ENCODE measurements at regions not wholly inside any gene's neighbourhood (a gene's known extent, or its start where the extent isn't known, plus 50 kb on each side); places are given as distances from the start of the nearest gene placed in this dataset.

DNA sequence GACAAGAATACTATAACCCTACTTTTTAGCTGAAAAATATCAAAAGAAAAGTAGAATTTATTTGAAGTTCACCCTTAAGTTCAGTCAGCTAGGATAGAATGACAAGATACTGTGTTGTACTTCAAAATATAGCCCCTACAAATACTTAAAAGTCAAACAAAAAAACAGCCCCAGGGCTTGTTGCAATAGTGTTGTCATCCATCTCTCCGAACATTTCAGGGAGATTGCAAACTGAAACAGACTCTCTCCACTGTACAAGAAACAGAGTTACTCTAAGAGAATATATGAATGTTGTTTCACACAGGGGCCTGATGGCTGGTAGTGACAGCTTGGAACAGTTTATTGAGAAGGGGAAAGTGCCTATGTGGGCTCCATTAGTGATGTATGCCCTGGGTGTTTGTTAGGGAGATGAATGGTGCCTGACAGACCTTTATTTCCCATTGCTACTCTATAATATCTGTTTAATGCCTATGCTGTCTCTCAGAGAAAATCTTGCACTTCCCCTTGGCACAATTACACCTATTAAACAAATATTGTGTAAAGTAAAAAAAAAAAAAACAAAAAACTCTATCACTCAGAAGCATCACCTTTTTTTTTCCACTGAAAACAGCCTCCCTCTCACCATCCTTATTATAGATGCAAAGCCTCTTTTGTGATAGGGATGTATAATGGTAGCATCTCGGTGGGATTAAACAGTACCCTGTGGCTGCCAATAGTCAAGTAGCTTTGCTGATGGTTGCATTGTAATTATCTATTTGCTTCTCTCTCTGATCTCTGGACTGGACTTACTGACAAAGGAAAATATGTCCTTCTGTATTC, 506.3 kb upstream of the LUZP2 start:
- peaks cover 0 to 3% of the 10 kb centered on the region in 2 donors for H3K36me3 Mint-ChIP-seq (ENCODE audit: insufficient read depth in 2 of 2)
- H3K27me3 Mint-ChIP-seq (ENCODE audit: low read depth), result no peaks in the 10 kb centered on the region
- H3K4me3 Mint-ChIP-seq, result no peak overlapping the region
- H3K27ac Mint-ChIP-seq, result no peak overlapping the region
- DNase-seq (no peak), ATAC-seq (replicated peaks in 1 of 2) (no peak)
- peaks cover 13 to 15% of the 10 kb centered on the region in 2 donors for H3K9me3 Mint-ChIP-seq
- no peaks in the 10 kb centered on the region for H3K4me1 Mint-ChIP-seq (ENCODE audit: low read depth)

DNA sequence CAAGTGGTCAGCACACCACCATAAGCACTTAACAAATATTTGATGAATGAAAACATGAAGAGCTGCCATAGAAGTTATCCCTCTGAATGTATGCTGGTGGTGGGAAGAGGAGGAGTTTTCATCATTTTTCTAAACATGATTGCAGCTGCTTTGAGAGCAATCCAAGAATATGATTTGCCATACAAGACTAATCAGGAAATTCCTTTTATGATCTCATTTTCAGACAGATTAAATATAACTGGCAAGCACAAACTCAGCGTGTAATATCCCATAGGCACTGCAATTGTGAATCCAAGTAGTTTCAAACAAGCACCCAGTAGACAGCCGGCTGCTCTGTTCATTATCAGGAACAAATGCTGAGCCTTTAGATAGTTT, 505.7 kb upstream of the LUZP2 start:
- H3K4me1 Mint-ChIP-seq (ENCODE audit: low read depth), result no peaks in the 10 kb centered on the region
- H3K9me3 Mint-ChIP-seq, result peaks cover 12 to 13% of the 10 kb centered on the region in 2 donors
- no peak for DNase-seq
- peaks cover 0 to 5% of the 10 kb centered on the region in 2 donors for H3K36me3 Mint-ChIP-seq (ENCODE audit: insufficient read depth in 2 of 2)
- no peak overlapping the region for H3K4me3 Mint-ChIP-seq
- H3K27ac Mint-ChIP-seq, result no peak overlapping the region
- no peak for ATAC-seq (replicated peaks in 1 of 2)
- no peaks in the 10 kb centered on the region for H3K27me3 Mint-ChIP-seq (ENCODE audit: low read depth)

DNA sequence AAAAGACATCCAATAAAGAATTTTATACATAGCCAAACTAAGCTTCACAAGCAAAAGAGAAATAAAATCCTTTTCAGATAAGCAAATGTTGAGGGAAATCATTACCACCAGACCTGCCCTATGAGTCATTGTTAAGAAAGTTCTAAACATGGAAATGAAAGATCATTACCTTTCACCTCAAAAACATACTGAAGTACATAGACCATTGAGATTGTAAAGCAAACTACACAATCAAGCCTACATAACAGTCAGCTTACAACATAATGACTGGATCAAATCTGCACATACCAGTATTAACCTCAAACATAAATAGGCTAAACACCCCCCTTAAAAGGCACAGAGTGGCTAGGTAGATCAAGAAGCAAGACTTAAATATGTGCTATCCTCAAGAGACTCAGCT, 501.0 kb upstream of the LUZP2 start:
- H3K36me3 Mint-ChIP-seq (ENCODE audit: insufficient read depth in 2 of 2), result peaks cover 0 to 5% of the 10 kb centered on the region in 2 donors

DNA sequence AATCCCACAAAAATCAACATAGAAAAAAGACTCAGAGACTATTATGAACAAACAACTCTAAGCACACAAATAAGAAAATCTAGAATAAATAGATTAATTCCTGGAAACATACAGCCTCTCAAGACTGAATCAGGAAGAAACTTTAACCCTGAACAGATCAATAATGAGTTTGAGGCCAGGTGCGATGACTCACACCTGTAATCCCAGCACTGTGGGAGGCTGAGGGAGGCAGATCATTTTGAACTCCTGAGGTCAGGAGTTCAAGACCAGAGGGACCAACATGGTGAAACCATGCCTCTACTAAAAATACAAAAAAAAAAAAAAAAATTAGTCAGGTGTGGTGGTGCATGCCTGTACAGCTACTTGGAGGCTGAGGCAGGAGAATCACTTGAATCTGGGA, 499.5 kb upstream of the LUZP2 start:
- no peaks in the 10 kb centered on the region for H3K4me1 Mint-ChIP-seq (ENCODE audit: low read depth)
- H3K4me3 Mint-ChIP-seq, result no peak overlapping the region
- peaks cover 12 to 15% of the 10 kb centered on the region in 2 donors for H3K9me3 Mint-ChIP-seq
- H3K27ac Mint-ChIP-seq, result no peak overlapping the region
- no peaks in the 10 kb centered on the region for H3K27me3 Mint-ChIP-seq (ENCODE audit: low read depth)
- ATAC-seq (replicated peaks in 1 of 2), result no peak
- DNase-seq, result no peak
- H3K36me3 Mint-ChIP-seq (ENCODE audit: insufficient read depth in 2 of 2), result peaks cover 4 to 5% of the 10 kb centered on the region in 2 donors

More for the DNA sequence above, 501.0 kb upstream of the LUZP2 start:
- ATAC-seq (replicated peaks in 1 of 2) (no peak), DNase-seq (no peak)
- Mint-ChIP-seq H3K27ac (no peak overlapping the region), H3K4me3 (no peak overlapping the region), H3K9me3 (peaks cover 11 to 16% of the 10 kb centered on the region in 2 donors), H3K27me3 (ENCODE audit: low read depth) (no peaks in the 10 kb centered on the region), H3K4me1 (ENCODE audit: low read depth) (no peaks in the 10 kb centered on the region)

DNA sequence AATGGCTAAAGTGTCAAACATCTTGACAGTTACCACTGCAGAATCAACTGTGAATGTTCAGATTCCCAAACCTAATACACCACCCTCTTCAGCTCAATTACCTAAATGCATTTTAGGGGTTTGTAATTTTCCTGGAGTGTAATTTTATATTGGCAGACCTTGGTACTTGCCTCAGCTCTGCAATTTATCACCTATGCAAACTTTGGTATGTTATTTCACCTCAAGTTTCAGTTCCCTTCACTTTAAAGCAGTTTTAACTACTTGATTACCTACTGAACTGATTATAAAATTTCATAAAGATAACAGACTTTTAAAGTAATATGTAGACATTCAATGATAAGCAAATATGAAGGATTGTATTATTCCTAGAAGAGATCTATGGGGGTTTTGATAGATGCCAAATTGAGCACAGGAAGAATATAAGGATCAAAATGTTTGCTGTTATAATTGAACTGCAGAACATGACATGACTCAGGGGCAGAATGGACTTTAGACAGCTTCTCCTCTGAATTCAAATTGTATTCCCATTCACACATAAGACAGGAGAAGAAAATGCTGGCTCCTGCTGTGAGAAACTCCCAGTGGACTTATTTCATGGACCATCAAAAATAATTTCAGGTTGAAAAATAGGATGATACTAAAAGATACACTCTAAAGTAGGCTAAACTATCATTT, 491.5 kb upstream of the LUZP2 start:
- Mint-ChIP-seq H3K9me3 (peaks cover 6 to 11% of the 10 kb centered on the region in 2 donors), H3K36me3 (ENCODE audit: insufficient read depth in 2 of 2) (peaks cover 0 to 4% of the 10 kb centered on the region in 2 donors), H3K4me3 (no peak overlapping the region), H3K27me3 (ENCODE audit: low read depth) (no peaks in the 10 kb centered on the region), H3K4me1 (ENCODE audit: low read depth) (no peaks in the 10 kb centered on the region), H3K27ac (no peak overlapping the region)
- ATAC-seq (replicated peaks in 1 of 2) (no peak), DNase-seq (no peak)

DNA sequence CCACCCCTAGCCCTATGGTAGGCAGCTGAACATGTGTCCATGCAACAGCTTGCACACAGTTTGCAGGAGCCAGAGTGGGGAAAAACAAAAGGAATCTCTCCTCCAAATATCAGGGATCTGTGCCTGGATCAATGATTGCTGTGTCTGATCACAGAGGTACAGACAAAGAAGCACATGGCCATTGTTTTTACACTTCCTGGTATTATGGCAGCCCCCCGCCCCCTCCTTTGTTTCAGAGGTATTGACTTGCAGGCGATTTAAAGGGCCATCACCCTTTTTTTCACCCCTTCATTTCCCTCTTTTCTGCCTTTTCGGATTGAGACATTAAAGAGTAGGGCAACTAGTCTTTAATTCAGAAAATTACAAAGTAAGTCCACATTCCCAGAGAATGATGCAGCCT, 453.0 kb upstream of the LUZP2 start:
- Mint-ChIP-seq H3K36me3 (ENCODE audit: insufficient read depth in 2 of 2) (peaks cover 3 to 4% of the 10 kb centered on the region in 2 donors), H3K27ac (no peak overlapping the region), H3K4me1 (ENCODE audit: low read depth) (no peaks in the 10 kb centered on the region), H3K27me3 (ENCODE audit: low read depth) (no peaks in the 10 kb centered on the region), H3K9me3 (peaks cover 11 to 13% of the 10 kb centered on the region in 2 donors), H3K4me3 (no peak overlapping the region)
- DNase-seq (no peak), ATAC-seq (replicated peaks in 1 of 2) (no peak)

DNA sequence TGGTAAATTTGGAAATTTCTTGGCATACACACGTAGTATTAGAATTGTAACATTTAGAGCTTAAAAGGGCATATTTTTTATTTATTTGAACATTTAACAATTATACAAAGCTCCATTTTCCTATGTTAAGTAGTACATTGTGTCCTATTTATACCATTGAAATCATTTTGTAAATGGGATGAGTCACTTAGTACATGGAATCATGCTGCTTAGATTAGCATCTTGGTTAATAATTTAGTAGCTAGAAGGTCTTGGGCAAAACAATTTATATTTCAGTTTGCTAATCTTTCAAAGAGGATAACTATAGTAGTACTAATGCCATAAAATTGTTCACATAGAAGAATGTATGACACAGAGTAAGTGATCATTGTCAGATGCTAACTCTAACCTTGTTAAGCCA, 450.1 kb upstream of the LUZP2 start:
- peaks cover 11% of the 10 kb centered on the region in 2 donors for H3K9me3 Mint-ChIP-seq
- H3K27me3 Mint-ChIP-seq (ENCODE audit: low read depth), result no peaks in the 10 kb centered on the region
- no peak overlapping the region for H3K27ac Mint-ChIP-seq
- H3K4me3 Mint-ChIP-seq, result no peak overlapping the region
- no peak for ATAC-seq (replicated peaks in 1 of 2)
- peaks cover 3 to 4% of the 10 kb centered on the region in 2 donors for H3K36me3 Mint-ChIP-seq (ENCODE audit: insufficient read depth in 2 of 2)
- H3K4me1 Mint-ChIP-seq (ENCODE audit: low read depth), result no peaks in the 10 kb centered on the region
- DNase-seq, result no peak

DNA sequence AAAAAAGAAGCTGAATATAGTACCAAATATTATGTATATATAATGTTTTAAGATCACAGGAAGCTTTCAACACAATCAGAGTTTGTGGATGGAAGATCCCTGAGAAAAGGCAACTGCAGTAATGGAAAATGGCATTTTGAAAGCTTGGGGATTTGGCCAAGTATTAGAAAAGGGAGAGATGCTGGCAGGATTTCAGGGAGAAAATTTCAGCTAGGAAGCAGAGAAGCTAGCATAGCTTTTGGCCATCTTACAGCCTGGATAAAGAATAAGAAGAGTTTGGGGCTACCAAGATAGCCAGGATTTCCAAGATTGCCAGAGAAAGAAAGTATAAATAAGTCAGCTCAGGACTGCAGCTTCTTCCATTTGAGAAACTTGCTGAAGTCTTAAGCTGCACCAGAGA, 440.8 kb upstream of the LUZP2 start:
- DNase-seq, result no peak
- no peaks in the 10 kb centered on the region for H3K36me3 Mint-ChIP-seq (ENCODE audit: insufficient read depth in 2 of 2)
- H3K4me1 Mint-ChIP-seq (ENCODE audit: low read depth), result no peaks in the 10 kb centered on the region
- no peak for ATAC-seq (replicated peaks in 1 of 2)
- no peaks in the 10 kb centered on the region for H3K9me3 Mint-ChIP-seq
- no peaks in the 10 kb centered on the region for H3K27me3 Mint-ChIP-seq (ENCODE audit: low read depth)
- no peak overlapping the region for H3K4me3 Mint-ChIP-seq
- no peak overlapping the region for H3K27ac Mint-ChIP-seq

DNA sequence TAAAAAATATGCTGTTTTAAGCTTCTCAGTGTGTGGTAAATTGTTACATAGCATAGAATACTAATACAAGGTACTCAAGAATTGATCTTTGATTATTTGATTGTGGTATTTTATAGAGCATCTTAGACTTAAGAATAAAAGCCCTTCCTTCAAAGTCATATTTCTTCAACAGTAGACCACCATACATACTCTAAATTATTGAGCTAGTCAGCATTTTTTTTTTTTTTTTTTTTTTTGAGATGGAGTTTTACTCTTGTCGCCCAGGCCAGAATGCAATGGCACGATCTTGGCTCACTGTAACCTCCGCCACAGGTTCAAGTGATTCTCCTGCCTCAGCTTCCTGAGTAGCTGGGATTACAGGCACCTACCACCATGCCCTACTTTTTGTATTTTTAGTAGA, 436.7 kb upstream of the LUZP2 start:
- Mint-ChIP-seq H3K4me3 (no peak overlapping the region), H3K27ac (no peak overlapping the region), H3K9me3 (peaks cover 0 to 2% of the 10 kb centered on the region in 2 donors)

DNA sequence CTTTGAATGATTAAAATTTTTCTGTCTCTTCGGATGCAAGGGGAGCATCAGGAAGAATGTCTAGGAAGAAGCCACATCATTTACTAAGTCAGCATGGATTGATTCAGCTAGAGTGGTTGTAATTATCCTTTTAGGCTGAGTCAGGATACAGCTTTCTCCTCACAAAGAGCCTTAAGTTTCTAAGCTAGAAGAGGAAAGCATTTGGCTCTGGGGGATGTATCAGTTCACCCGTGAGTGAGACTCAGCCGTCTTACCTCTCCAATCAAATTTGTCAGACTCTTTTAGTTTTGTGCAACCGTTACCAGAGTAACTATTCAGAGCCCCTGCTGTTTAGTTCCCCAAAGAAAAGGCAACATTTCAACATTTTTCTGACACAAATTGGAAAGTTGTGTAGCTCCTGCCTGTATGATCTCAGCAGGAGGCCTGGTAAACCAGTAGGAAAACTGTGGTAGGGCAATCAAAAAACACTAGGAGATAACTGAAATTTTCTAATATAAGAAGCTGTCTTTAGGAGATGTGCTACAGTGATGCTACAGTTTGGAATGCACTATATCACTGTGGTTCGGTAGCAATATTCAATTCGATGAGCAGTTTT, 432.4 kb upstream of the LUZP2 start:
- ATAC-seq (replicated peaks in 1 of 2) (no peak), DNase-seq (no peak)
- Mint-ChIP-seq H3K9me3 (peaks cover 0 to 2% of the 10 kb centered on the region in 2 donors), H3K4me1 (ENCODE audit: low read depth) (no peaks in the 10 kb centered on the region), H3K27me3 (ENCODE audit: low read depth) (no peaks in the 10 kb centered on the region), H3K4me3 (no peak overlapping the region), H3K27ac (no peak overlapping the region), H3K36me3 (ENCODE audit: insufficient read depth in 2 of 2) (no peaks in the 10 kb centered on the region)

More for the DNA sequence above, 436.7 kb upstream of the LUZP2 start:
- ATAC-seq (replicated peaks in 1 of 2) (no peak), DNase-seq (no peak)
- H3K4me1 Mint-ChIP-seq (ENCODE audit: low read depth), result no peaks in the 10 kb centered on the region
- H3K36me3 Mint-ChIP-seq (ENCODE audit: insufficient read depth in 2 of 2), result no peaks in the 10 kb centered on the region
- H3K27me3 Mint-ChIP-seq (ENCODE audit: low read depth), result no peaks in the 10 kb centered on the region

DNA sequence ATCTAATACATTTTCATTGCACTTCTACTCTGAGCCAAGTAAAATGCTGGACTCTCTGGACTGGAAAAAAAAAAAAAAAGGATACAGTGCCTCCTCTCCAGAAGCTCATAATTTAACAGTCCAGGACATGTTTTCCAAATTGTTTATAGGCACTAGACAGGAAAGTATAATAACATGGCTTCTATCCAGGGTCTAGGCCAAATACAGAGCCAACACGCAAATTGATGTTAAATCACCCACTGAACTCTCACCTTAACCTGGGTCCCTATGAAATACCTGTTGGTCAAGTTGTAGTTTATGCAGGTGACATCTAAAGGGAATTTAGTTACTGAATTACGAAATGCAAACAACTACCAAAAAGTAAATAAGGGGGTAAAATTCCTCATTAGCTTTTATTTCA, 428.7 kb upstream of the LUZP2 start:
- Mint-ChIP-seq H3K4me3 (no peak overlapping the region), H3K27me3 (ENCODE audit: low read depth) (no peaks in the 10 kb centered on the region), H3K9me3 (peaks cover 5% of the 10 kb centered on the region in 2 donors), H3K27ac (no peak overlapping the region), H3K4me1 (ENCODE audit: low read depth) (no peaks in the 10 kb centered on the region), H3K36me3 (ENCODE audit: insufficient read depth in 2 of 2) (peaks cover 0 to 2% of the 10 kb centered on the region in 2 donors)
- DNase-seq, result no peak
- no peak for ATAC-seq (replicated peaks in 1 of 2)

DNA sequence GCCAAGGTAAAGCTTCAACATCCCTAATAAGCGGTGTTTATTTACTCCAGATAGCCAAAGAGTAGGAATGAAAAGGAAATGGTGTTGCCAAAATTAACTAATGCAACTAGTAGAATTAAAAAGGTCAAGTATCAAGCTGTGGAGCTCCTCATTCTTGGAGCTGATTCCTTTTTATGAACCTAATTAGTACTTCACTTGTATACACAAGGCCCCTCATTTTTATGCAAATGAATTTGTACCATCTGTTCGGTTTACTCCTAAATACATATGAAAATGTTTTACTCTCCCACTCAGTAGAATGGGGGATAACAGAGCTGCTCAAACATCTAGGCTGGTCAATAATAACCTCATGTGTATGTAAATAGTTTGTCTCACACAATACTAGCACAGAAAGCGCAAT, 426.4 kb upstream of the LUZP2 start:
- DNase-seq, result no peak
- Mint-ChIP-seq H3K27me3 (ENCODE audit: low read depth) (no peaks in the 10 kb centered on the region), H3K36me3 (ENCODE audit: insufficient read depth in 2 of 2) (peaks cover 0 to 2% of the 10 kb centered on the region in 2 donors), H3K4me3 (no peak overlapping the region), H3K27ac (no peak overlapping the region), H3K9me3 (peaks cover 5 to 6% of the 10 kb centered on the region in 2 donors), H3K4me1 (ENCODE audit: low read depth) (no peaks in the 10 kb centered on the region)
- no peak for ATAC-seq (replicated peaks in 1 of 2)

DNA sequence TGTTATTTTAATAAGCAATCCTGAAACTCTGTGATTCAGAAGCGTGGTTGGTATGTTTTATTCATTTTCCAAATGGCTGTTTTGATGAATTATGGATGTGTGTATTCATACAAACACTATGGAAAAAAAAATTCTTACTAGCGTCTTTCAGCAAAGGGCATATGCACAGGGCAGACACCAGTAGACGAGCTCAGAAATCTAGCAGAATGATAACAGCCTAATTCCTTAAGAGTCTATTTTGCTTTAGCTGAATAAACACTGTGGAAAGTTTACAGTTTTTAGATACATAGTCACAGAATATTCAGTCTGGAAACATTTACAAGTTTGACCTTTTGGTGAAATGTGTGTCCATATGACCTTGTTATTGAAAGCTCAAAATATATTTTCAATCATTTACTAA, 418.8 kb upstream of the LUZP2 start:
- Mint-ChIP-seq H3K4me3 (no peak overlapping the region), H3K36me3 (ENCODE audit: insufficient read depth in 2 of 2) (no peaks in the 10 kb centered on the region), H3K27ac (no peak overlapping the region), H3K27me3 (ENCODE audit: low read depth) (no peaks in the 10 kb centered on the region), H3K9me3 (peaks cover 0 to 2% of the 10 kb centered on the region in 2 donors), H3K4me1 (ENCODE audit: low read depth) (no peaks in the 10 kb centered on the region)
- DNase-seq (no peak), ATAC-seq (replicated peaks in 1 of 2) (no peak)

Data from activated T-cell treated with anti-CD3 and anti-CD28 coated beads, Interleukin-2, amount 50 U/mL, for 72 hours (primary cell).